ENCODE measurements at regions not wholly inside any gene's neighbourhood (a gene's known extent, or its start where the extent isn't known, plus 50 kb on each side); places are given as distances from the start of the nearest gene placed in this dataset.
"Not testable (repeated sequence)": the region's sequence is repeated elsewhere in the genome, so short reads cannot be mapped to it uniquely, and the experiment has no call there.

- no peak for DNase-seq
These were observed 107.1 kb upstream of the GSE1 start for GRCh38 chr16:85505794-85506634.

GRCh38 chr16:85506635-85506911 lies 106.5 kb upstream of the GSE1 start:
- DNase-seq: no peak

- DNase-seq: no peak
These were observed 105.8 kb upstream of the GSE1 start for GRCh38 chr16:85507342-85507741.

GRCh38 chr16:85508388-85508787 lies 104.7 kb upstream of the GSE1 start:
- DNase-seq: no peak

GRCh38 chr16:85508993-85509392 lies 104.1 kb upstream of the GSE1 start:
- DNase-seq: no peak

- no peak for DNase-seq
These were observed 103.0 kb upstream of the GSE1 start for GRCh38 chr16:85510041-85510659.

GRCh38 chr16:85511938-85512807 lies 100.9 kb upstream of the GSE1 start:
- DNase-seq: peak; percentile 27

- no peak for DNase-seq
These were observed 100.4 kb upstream of the GSE1 start for GRCh38 chr16:85512808-85513115.

GRCh38 chr16:85513180-85513579 lies 99.9 kb upstream of the GSE1 start:
- no peak for DNase-seq

- no peak for DNase-seq
These were observed 99.5 kb upstream of the GSE1 start for GRCh38 chr16:85513649-85514048.

GRCh38 chr16:85514295-85514597 lies 98.9 kb upstream of the GSE1 start:
- no peak for DNase-seq

- no peak for DNase-seq
These were observed 98.4 kb upstream of the GSE1 start for GRCh38 chr16:85514598-85515318.

GRCh38 chr16:85515319-85515745 lies 97.8 kb upstream of the GSE1 start:
- no peak for DNase-seq

- peak; percentile 56 for DNase-seq
These were observed 97.2 kb upstream of the GSE1 start for GRCh38 chr16:85515830-85516397.

- DNase-seq: no peak
These were observed 96.0 kb upstream of the GSE1 start for GRCh38 chr16:85517154-85517553.

GRCh38 chr16:85517563-85518179 lies 95.5 kb upstream of the GSE1 start:
- no peak for DNase-seq

GRCh38 chr16:85518398-85519049 lies 94.6 kb upstream of the GSE1 start:
- no peak for DNase-seq

GRCh38 chr16:85519050-85519440 lies 94.1 kb upstream of the GSE1 start:
- DNase-seq: not testable (repeated sequence)

- DNase-seq: no peak
These were observed 93.4 kb upstream of the GSE1 start for GRCh38 chr16:85519540-85520231.

- DNase-seq: peak; percentile 70
These were observed 92.1 kb upstream of the GSE1 start for GRCh38 chr16:85520853-85521521.

Data from NCI-H510A treated with DMSO at 0.1 percent for 48 hours (cell line).